Peyer's patch (tissue), 4 donors: ENCODE measurements at regions not wholly inside any gene's neighbourhood (a gene's known extent, or its start where the extent isn't known, plus 50 kb on each side); places are given as distances from the start of the nearest gene placed in this dataset.

ENCODE experiments used
- POLR2A ChIP-seq, 2 donors: fragments of 450-650 bp; IDR thresholded peaks; one replicate each; pipeline ENCODE4 v1.5.1; 2017; ENCODE audit warnings: antibody characterized with exemption in 2 of 2, mild to moderate bottlenecking in 2 of 2, moderate library complexity in 2 of 2
- TF ChIP-seq, protein P1 (sequence below), 6 experiments: fragments of 450-650 bp in 4 of 6; fragments of 200-600 bp in 2 of 6; sonication (generic) in 1 of 6; IDR thresholded peaks; one replicate each; pipeline ENCODE4 v1.5.1; 2017 to 2019; ENCODE audit warnings: antibody characterized with exemption in 6 of 6, mild to moderate bottlenecking in 3 of 6, moderate library complexity in 1 of 6

DNA sequence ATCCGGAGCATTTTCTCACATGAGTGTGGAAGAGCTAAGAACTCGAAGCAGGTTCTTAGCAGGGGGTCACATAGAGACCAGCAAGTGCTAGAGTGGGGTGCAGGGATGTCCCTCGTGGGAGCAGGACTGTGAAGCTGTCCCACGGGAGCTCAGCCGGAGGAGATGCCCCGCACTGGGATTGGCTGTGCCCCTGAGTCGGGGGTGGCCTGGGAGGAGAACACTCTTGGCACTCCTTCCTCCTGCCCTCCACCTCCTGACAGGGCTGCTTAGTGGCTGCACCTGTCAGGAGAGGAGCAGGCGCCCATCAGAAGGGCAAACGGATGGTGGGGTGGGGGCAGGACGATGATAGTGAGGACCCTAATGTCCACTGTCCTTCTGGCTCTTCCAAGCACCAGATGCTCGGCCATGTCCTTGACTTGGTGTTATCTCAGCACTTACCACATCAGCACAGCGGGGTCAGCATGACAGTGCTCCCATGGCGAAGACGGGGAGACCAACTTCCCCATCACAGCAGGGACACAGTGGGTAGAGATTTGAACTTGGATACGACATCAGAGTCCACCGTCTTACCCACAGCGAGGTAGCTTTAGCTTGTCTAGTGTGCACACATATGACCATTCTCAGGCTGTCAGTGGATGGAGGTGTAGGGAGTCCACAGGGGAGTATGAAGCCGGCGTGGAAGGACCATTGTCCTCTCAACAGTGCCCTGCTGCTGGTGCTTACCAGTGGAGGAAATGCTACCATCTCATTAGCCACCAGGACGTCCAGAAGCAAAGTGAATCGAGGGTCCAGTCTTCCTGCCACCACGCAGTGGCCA, 142.5 kb upstream of the SHH start:
- TF ChIP-seq, protein P1, sequence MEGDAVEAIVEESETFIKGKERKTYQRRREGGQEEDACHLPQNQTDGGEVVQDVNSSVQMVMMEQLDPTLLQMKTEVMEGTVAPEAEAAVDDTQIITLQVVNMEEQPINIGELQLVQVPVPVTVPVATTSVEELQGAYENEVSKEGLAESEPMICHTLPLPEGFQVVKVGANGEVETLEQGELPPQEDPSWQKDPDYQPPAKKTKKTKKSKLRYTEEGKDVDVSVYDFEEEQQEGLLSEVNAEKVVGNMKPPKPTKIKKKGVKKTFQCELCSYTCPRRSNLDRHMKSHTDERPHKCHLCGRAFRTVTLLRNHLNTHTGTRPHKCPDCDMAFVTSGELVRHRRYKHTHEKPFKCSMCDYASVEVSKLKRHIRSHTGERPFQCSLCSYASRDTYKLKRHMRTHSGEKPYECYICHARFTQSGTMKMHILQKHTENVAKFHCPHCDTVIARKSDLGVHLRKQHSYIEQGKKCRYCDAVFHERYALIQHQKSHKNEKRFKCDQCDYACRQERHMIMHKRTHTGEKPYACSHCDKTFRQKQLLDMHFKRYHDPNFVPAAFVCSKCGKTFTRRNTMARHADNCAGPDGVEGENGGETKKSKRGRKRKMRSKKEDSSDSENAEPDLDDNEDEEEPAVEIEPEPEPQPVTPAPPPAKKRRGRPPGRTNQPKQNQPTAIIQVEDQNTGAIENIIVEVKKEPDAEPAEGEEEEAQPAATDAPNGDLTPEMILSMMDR (IDR thresholded peaks at IDR 0.05) = no peak
- TF ChIP-seq POLR2A (IDR thresholded peaks at IDR 0.05) = no peak
